NB4 (cell line): ENCODE measurements at regions not wholly inside any gene's neighbourhood (a gene's known extent, or its start where the extent isn't known, plus 50 kb on each side); places are given as distances from the start of the nearest gene placed in this dataset.
"Not testable (repeated sequence)": the region's sequence is repeated elsewhere in the genome, so short reads cannot be mapped to it uniquely, and the experiment has no call there.

Experiments used
- MYC ChIP-seq: IDR thresholded peaks from 2 replicates; pipeline ENCODE4 v1.6.1; 2011; ENCODE audit warnings: low read depth, low read length
- POLR2A ChIP-seq: IDR thresholded peaks from 2 replicates; pipeline ENCODE4 v1.6.1; 2011; ENCODE audit warnings: mild to moderate bottlenecking; ENCODE audit not compliant: insufficient read length; ENCODE audit errors: extremely low read depth
- TF ChIP-seq, protein P1 (sequence below): IDR thresholded peaks from one replicate; pipeline ENCODE4 v1.5.1; 2012; ENCODE audit warnings: low read depth, low read length
- TF ChIP-seq, protein P2 (sequence below): IDR thresholded peaks from 2 replicates; pipeline ENCODE4 v1.6.1; 2011; ENCODE audit warnings: low read depth, low read length

DNA sequence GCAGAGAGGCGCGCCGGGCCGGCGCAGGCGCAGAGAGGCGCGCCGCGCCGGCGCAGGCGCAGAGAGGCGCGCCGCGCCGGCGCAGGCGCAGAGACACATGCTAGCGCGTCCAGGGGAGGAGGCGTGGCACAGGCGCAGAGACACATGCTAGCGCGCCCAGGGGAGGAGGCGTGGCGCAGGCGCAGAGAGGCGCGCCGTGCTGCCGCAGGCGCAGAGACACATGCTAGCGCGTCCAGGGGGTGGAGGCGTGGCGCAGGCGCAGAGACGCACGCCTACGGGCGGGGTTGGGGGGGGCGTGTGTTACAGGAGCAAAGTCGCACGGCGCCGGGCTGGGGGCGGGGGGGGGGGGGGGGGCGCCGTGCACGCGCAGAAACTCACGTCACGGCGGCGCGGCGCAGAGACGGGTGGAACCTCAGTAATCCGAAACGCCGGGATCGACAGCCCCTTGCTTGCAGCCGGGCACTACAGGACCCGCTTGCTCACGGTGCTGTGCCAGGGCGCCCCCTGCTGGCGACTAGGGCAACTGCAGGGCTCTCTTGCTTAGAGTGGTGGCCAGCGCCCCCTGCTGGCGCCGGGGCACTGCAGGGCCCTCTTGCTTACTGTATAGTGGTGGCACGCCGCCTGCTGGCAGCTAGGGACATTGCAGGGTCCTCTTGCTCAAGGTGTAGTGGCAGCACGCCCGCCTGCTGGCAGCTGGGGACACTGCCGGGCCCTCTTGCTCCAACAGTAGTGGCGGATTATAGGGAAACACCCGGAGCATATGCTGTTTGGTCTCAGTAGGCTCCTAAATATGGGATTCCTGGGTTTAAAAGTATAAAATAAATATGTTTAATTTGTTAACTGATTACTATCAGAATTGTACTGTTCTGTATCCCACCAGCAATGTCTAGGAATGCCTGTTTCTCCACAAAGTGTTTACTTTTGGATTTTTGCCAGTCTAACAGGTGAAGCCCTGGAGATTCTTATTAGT, 269.9 kb downstream of the OR4F29 start:
- TF ChIP-seq, protein P1, sequence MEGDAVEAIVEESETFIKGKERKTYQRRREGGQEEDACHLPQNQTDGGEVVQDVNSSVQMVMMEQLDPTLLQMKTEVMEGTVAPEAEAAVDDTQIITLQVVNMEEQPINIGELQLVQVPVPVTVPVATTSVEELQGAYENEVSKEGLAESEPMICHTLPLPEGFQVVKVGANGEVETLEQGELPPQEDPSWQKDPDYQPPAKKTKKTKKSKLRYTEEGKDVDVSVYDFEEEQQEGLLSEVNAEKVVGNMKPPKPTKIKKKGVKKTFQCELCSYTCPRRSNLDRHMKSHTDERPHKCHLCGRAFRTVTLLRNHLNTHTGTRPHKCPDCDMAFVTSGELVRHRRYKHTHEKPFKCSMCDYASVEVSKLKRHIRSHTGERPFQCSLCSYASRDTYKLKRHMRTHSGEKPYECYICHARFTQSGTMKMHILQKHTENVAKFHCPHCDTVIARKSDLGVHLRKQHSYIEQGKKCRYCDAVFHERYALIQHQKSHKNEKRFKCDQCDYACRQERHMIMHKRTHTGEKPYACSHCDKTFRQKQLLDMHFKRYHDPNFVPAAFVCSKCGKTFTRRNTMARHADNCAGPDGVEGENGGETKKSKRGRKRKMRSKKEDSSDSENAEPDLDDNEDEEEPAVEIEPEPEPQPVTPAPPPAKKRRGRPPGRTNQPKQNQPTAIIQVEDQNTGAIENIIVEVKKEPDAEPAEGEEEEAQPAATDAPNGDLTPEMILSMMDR = not testable (repeated sequence)
- not testable (repeated sequence) for TF ChIP-seq POLR2A, MYC
- TF ChIP-seq, protein P2, sequence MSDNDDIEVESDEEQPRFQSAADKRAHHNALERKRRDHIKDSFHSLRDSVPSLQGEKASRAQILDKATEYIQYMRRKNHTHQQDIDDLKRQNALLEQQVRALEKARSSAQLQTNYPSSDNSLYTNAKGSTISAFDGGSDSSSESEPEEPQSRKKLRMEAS = not testable (repeated sequence)
